Natural killer cell treated with Interleukin-12 subunit alpha and Interleukin-12 subunit beta and Interleukin-15 and Interleukin-18, amount 100 ng/mL, for 72 hours (primary cell): ENCODE measurements at regions not wholly inside any gene's neighbourhood (a gene's known extent, or its start where the extent isn't known, plus 50 kb on each side); places are given as distances from the start of the nearest gene placed in this dataset.
"Not testable (repeated sequence)": the region's sequence is repeated elsewhere in the genome, so short reads cannot be mapped to it uniquely, and the experiment has no call there.

ENCODE experiments used
- ATAC-seq, 2 donors: fragments of 150-1000 bp; cut with Tn5 transposase in 1 of 2; sonication (Bioruptor Pico), chemical (Tn5 transposase) in 1 of 2; 2 replicates each; pipeline ENCODE4 v1.10.0; 2021
- DNase-seq: peaks from one replicate; pipeline ENCODE4 v3.0.0; 2022; ENCODE audit warnings: low spot score
- H3K27ac Mint-ChIP-seq, 2 donors: 1 replicate in 1 of 2; 2 replicates in 1 of 2; pipeline ENCODE4 v1.8.0; 2022; ENCODE audit warnings: mixed read lengths in 2 of 2, mild to moderate bottlenecking in 1 of 2, moderate library complexity in 1 of 2
- H3K27me3 Mint-ChIP-seq, 2 donors: 1 replicate in 1 of 2; 2 replicates in 1 of 2; pipeline ENCODE4 v1.8.0; 2022; ENCODE audit warnings: mixed read lengths in 2 of 2
- H3K36me3 Mint-ChIP-seq: one replicate; pipeline ENCODE4 v1.8.0; 2022; ENCODE audit warnings: mixed read lengths
- H3K4me1 Mint-ChIP-seq, 2 donors: 1 replicate in 1 of 2; 2 replicates in 1 of 2; pipeline ENCODE4 v1.8.0; 2022; ENCODE audit warnings: low read depth in 2 of 2, mixed read lengths in 2 of 2, mild to moderate bottlenecking in 1 of 2
- H3K4me3 Mint-ChIP-seq: one replicate; pipeline ENCODE4 v1.8.0; 2022; ENCODE audit warnings: mixed read lengths
- H3K9me3 Mint-ChIP-seq: 2 replicates; pipeline ENCODE4 v1.8.0; 2022; ENCODE audit warnings: mixed read lengths

DNA sequence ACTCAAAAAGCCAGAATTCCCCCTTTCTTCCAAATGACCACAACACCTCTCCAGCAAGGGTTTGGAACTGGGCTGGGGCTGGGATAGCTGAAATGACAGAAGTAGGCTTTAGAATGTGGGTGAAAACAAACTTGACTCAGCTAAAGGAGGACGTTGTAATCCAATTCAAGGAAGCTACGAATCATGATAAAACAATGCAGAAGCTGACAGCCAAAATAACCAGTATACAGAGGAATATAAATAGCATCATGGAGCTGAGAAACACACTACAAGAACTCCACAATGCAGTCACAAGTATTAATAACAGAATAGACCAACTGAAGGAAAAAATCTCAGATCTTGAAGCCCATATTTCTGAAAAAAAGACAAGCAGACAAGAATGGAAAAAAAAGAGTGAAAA lies 95.8 kb upstream of the TET2 start:
- Mint-ChIP-seq H3K4me1 (no peaks in the 10 kb centered on the region), H3K27me3 (peaks cover 0 to 7% of the 10 kb centered on the region in 2 donors), H3K36me3 (peaks cover 17% of the 10 kb centered on the region), H3K4me3 (no peak overlapping the region), H3K27ac (no peak overlapping the region), H3K9me3 (peaks cover 10% of the 10 kb centered on the region)
- ATAC-seq: no peak
- no peak for DNase-seq

DNA sequence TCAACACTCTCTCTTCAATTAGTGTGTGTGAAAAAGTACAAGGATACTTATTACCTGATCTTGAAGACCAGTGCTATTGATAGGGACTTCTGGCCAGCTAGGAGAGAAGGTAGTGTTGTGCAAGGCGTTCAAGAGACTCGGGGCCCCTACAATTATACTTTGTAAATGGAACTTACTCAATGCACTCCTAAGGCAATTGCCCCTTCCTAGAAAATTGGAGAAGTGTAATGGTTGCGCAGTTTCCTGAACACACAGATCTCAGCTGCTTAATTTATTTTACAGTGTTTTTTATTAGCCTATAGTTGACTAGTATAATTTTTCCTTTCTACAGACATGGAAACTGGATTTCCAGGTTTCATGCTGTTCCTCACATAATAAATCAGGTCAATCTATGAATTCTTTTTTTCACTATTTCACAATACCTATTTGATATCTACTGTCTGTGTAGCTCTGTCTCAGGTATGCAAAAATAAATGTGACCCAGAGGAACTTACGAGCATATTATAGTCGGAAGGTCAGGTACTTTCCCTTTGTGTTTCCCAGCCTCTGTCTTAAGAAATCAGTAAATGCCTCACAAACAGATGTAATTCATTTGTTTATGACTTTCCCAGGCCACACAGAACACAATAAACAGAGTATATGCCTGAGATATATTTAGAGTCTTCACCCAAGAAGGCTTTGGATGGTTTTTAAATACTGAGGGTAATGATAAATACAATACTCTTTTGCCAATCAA lies 89.1 kb upstream of the TET2 start:
- ATAC-seq (no peak), DNase-seq (no peak)
- peaks cover 5% of the 10 kb centered on the region for H3K36me3 Mint-ChIP-seq
- H3K4me1 Mint-ChIP-seq: peaks cover 30 to 34% of the 10 kb centered on the region in 2 donors
- H3K27ac Mint-ChIP-seq: peak overlapping the region; percentile 9 to 38
- H3K4me3 Mint-ChIP-seq: peak overlapping the region; percentile 12
- H3K9me3 Mint-ChIP-seq: peaks cover 5% of the 10 kb centered on the region
- peaks cover 0 to 4% of the 10 kb centered on the region in 2 donors for H3K27me3 Mint-ChIP-seq

DNA sequence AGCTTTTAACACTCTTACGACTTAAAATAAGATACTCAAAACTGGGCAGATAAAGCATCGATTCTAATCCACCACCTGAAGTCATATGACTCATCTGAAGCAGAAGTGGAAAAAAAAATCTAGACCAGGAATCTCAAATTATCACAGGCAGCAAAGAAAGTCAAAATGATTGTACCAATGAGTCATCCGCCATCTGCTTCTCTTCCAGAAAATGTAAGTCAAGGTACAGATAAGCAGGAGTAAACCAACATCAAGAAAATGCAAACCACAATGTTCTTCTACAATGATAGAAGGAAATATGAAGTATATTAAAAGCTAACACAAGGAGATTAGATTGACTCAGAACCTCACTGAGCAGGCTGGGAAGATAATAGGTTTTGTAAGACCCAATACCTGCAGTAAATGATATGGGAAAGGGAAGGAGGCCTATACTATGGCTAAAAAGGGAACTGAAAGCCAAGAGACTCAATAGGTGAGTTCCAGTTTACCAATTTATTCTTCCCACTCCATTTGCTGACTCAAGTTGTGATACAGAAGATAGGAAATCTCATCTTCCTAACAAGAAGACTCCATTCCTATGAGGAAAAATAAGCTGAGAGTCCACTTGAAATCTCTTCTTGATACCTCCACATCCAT lies 88.4 kb upstream of the TET2 start:
- Mint-ChIP-seq H3K27ac (peak overlapping the region; percentile 9 to 38), H3K27me3 (no peaks in the 10 kb centered on the region), H3K36me3 (no peaks in the 10 kb centered on the region), H3K4me3 (peak overlapping the region; percentile 12), H3K4me1 (peaks cover 30 to 38% of the 10 kb centered on the region in 2 donors), H3K9me3 (no peaks in the 10 kb centered on the region)
- ATAC-seq: no peak
- no peak for DNase-seq

DNA sequence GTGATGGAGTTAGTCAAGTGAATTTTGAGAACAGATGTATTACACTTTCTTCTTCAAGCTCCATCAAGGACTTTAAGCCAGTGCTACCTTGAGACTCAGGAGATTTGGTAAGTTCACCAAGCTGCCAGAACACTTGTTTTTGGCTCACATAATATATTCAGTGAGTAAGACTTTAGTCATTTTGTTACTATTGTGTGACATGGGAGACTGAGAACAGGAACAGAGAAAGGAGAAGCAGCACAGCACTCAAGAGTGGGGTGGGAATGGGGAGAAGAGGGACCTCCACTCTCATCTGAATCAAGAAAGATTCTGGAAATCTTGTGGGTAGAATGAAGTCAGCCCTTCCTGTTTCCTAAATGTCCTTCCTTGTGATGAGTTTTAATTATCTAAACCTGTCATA lies 87.3 kb upstream of the TET2 start:
- H3K4me1 Mint-ChIP-seq: peaks cover 36 to 44% of the 10 kb centered on the region in 2 donors
- H3K36me3 Mint-ChIP-seq: no peaks in the 10 kb centered on the region
- peak overlapping the region; percentile 38 to 85 for H3K27ac Mint-ChIP-seq
- H3K9me3 Mint-ChIP-seq: no peaks in the 10 kb centered on the region
- H3K4me3 Mint-ChIP-seq: peak overlapping the region; percentile 4
- H3K27me3 Mint-ChIP-seq: no peaks in the 10 kb centered on the region
- no peak for DNase-seq
- peak in 1 of 2 donors; percentile 55 for ATAC-seq

DNA sequence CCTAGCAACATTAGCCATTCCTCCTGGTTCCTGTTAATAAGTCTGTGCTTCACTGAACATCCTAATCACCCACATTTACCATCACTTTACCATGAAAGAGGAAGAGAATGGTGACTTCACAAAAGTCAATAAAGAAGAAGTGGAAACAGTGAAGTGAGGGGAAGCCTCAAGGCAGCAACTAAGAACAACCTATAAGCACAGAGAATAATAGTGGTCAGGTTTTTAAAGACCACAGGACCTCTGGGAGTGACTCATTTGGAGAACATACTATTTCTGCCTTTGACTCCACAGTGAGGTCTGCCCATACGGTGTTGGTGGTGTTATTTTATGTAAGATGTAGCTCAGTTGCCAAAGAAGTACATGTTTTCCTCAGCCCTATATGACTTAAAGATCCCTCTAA lies 86.0 kb upstream of the TET2 start:
- peak overlapping the region; percentile 83 for H3K4me3 Mint-ChIP-seq
- DNase-seq (no peak), ATAC-seq (peak; percentile 91)
- peak overlapping the region; percentile 85 to 87 for H3K27ac Mint-ChIP-seq
- H3K4me1 Mint-ChIP-seq: peaks cover 38 to 44% of the 10 kb centered on the region in 2 donors
- no peaks in the 10 kb centered on the region for H3K9me3 Mint-ChIP-seq
- H3K36me3 Mint-ChIP-seq: no peaks in the 10 kb centered on the region
- no peaks in the 10 kb centered on the region for H3K27me3 Mint-ChIP-seq

DNA sequence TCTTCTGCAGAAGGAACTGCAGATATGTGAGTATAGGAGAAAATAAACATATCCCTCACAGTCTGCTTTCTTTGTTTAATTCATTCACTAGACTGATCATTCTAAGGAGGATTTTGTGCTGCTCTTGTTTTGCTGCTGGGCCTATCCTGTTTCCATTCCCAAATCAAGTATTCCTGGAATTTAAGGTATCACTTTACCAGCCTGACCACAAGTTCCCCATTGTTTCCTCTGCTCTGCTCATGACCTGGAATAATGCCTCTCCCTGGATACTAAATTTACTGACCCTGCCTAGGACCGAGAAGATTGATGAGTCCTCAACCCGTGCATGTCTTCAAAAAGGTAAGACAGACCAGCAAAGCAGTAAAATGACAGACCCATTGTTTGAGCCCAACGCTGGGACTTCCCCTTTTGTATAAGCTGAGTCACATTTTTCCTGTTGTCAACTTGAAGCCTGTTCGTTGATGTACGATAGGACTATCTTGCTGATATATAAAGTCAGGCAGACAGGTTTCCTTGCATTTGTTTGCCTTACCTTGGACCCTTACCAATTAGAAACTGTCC lies 85.5 kb upstream of the TET2 start:
- H3K4me3 Mint-ChIP-seq: peak overlapping the region; percentile 83
- no peak for DNase-seq

DNA sequence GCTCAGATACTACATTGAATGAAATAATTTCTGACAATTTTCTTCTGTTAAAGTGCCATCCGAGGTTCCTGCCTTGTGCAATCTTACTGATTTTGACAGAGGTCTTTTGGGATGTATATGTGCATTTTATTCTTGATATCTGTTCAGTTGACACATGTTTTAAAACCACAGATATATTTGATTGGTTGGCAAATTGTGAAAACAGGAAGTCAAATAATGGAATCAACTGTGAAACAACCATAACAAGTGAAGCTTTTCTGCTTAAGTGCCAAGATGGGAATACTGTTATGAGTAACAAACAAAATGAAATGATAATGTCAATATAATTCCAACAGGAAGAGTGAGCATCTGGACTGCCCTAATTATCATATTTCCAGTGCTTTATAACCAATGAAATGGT lies 84.9 kb upstream of the TET2 start:
- H3K4me3 Mint-ChIP-seq: peak overlapping the region; percentile 83
- peaks cover 38 to 44% of the 10 kb centered on the region in 2 donors for H3K4me1 Mint-ChIP-seq
- H3K27ac Mint-ChIP-seq: peak overlapping the region; percentile 85 to 87
- H3K27me3 Mint-ChIP-seq: no peaks in the 10 kb centered on the region
- no peak for DNase-seq
- H3K36me3 Mint-ChIP-seq: no peaks in the 10 kb centered on the region
- H3K9me3 Mint-ChIP-seq: no peaks in the 10 kb centered on the region
- ATAC-seq: no peak

More for the DNA sequence above, 85.5 kb upstream of the TET2 start:
- no peaks in the 10 kb centered on the region for H3K27me3 Mint-ChIP-seq
- peak overlapping the region; percentile 85 to 87 for H3K27ac Mint-ChIP-seq
- ATAC-seq: peak; percentile 68 to 73
- no peaks in the 10 kb centered on the region for H3K9me3 Mint-ChIP-seq
- no peaks in the 10 kb centered on the region for H3K36me3 Mint-ChIP-seq
- peaks cover 38 to 44% of the 10 kb centered on the region in 2 donors for H3K4me1 Mint-ChIP-seq

DNA sequence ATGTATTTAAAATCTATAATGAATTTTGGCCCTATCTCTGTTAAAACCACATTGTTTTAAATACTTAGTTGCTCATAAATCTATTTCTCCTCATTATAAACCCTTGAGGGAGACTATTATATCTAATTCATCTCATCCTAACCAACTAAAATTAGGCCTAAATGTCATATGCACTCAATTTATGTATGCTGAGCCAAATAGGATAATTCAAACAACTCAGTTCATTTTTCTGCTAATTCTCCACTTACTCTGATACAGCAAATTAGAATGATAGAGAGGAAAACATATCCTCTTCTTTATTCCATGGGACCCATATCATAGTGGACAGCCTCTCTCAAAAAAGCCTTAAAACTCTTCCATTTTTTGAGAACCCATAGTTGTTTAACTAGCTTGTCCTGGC lies 80.3 kb upstream of the TET2 start:
- no peak for DNase-seq
- no peak for ATAC-seq
- H3K27ac Mint-ChIP-seq: no peak overlapping the region
- no peaks in the 10 kb centered on the region for H3K9me3 Mint-ChIP-seq
- peaks cover 4 to 5% of the 10 kb centered on the region in 2 donors for H3K27me3 Mint-ChIP-seq
- no peaks in the 10 kb centered on the region for H3K36me3 Mint-ChIP-seq
- no peak overlapping the region for H3K4me3 Mint-ChIP-seq
- peaks cover 13 to 17% of the 10 kb centered on the region in 2 donors for H3K4me1 Mint-ChIP-seq

DNA sequence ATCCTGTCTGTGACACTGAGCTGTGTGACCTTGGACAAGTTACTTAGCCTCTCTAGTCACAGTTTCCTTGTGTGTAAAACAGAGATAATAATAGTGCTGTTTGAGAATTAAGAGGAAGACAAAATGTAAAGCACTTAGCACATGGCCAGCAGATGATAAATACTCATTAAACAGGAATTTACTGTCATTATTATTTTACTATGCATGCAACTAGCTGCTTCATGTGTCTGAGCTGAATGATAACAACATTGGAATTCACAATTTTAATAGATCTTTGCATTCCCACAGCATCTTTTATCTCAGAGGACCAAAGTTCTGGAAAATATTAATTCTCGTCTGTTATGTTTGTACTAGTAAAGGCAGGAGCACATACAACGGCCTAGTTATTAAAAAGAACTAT lies 79.2 kb upstream of the TET2 start:
- no peak overlapping the region for H3K4me3 Mint-ChIP-seq
- H3K27me3 Mint-ChIP-seq: peaks cover 4 to 5% of the 10 kb centered on the region in 2 donors
- no peaks in the 10 kb centered on the region for H3K9me3 Mint-ChIP-seq
- ATAC-seq (no peak), DNase-seq (no peak)
- peaks cover 8 to 10% of the 10 kb centered on the region in 2 donors for H3K4me1 Mint-ChIP-seq
- H3K36me3 Mint-ChIP-seq: no peaks in the 10 kb centered on the region
- no peak overlapping the region for H3K27ac Mint-ChIP-seq

DNA sequence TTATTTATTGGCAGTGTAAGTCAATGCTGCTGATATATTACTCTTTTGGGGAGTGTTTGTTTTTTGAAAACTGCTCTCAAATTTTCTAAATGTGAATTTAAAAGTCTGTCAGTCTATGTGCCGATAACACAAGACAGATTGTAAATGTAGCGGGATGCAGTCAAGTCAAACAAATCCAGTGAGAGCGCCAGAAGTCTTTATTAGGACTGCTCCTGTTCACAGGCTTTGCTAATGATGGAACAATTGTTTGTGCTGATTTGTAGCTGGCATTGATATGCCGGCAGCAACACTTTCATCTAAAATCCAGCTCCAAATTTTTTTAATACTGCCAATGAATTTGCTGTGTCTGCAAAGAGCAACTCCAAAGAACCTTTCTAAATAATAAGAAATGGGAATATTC lies 78.7 kb upstream of the TET2 start:
- Mint-ChIP-seq H3K27me3 (peaks cover 4 to 5% of the 10 kb centered on the region in 2 donors), H3K4me1 (peaks cover 8 to 10% of the 10 kb centered on the region in 2 donors), H3K9me3 (no peaks in the 10 kb centered on the region), H3K27ac (no peak overlapping the region), H3K4me3 (no peak overlapping the region), H3K36me3 (no peaks in the 10 kb centered on the region)
- no peak for ATAC-seq
- DNase-seq: no peak

DNA sequence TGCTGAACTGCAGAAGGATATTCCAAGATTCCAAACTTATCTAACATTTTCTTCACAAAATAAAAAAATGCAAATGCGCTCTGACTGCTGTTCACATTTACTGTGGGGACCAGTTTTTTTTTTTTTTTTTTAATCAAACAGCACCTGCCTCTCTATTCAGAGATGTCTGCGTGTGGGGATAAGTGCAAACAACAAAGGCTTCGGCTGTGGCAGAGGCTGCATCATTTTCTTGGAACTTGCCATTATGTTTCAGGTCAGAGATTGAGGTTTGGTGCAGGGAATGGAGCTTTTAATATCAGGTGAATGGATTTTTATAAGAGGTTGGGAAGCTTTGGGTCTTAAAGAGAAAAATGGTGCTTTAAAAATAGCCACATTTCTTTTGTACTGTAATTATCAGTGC lies 78.2 kb upstream of the TET2 start:
- H3K4me1 Mint-ChIP-seq: peaks cover 5 to 8% of the 10 kb centered on the region in 2 donors
- H3K9me3 Mint-ChIP-seq: no peaks in the 10 kb centered on the region
- DNase-seq (no peak), ATAC-seq (no peak)
- no peaks in the 10 kb centered on the region for H3K36me3 Mint-ChIP-seq
- H3K27ac Mint-ChIP-seq: no peak overlapping the region
- H3K4me3 Mint-ChIP-seq: no peak overlapping the region
- peaks cover 4 to 5% of the 10 kb centered on the region in 2 donors for H3K27me3 Mint-ChIP-seq

DNA sequence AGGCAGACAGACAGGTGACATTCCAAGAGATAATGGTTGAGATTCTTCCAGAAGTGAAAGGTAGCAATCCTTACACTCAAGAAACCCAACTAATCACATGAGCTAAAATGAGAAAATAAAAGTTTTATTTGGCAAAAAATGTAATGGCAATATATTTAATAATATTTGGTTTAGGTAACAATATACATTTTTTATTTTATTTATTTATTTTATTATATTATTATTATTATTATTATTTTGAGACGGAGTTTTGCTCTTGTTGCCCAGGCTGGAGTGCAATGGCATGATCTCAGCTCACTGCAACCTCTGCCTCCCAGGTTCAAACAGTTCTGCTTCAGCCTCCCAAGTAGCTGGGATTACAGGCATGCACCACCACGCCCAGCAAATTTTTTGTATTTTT lies 74.6 kb upstream of the TET2 start:
- not testable (repeated sequence) for H3K27me3 Mint-ChIP-seq, ATAC-seq, H3K9me3 Mint-ChIP-seq, H3K4me1 Mint-ChIP-seq, H3K4me3 Mint-ChIP-seq, H3K27ac Mint-ChIP-seq, DNase-seq, H3K36me3 Mint-ChIP-seq

DNA sequence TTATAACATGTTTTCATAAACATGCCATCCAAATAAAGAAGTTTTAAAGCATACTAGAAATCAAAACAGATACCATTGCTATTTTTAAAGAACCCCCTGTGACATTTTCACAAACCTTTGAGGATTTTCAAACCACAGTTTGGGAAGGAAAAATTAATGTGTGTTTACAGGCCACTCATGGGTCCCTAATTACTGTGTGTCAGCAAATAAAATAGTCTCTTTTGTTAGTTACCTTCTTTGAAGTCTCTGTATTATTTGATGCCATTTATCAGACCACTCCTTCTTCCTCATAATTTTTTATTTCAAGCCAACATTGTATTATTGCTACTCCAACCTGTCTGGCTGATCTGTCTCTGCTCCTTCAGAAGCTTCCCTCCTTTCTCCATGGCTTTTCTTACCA lies 72.6 kb upstream of the TET2 start:
- Mint-ChIP-seq H3K9me3 (no peaks in the 10 kb centered on the region), H3K4me1 (no peaks in the 10 kb centered on the region), H3K4me3 (no peak overlapping the region), H3K27me3 (peaks cover 2 to 10% of the 10 kb centered on the region in 2 donors), H3K27ac (no peak overlapping the region), H3K36me3 (peaks cover 4% of the 10 kb centered on the region)
- ATAC-seq (no peak), DNase-seq (no peak)

DNA sequence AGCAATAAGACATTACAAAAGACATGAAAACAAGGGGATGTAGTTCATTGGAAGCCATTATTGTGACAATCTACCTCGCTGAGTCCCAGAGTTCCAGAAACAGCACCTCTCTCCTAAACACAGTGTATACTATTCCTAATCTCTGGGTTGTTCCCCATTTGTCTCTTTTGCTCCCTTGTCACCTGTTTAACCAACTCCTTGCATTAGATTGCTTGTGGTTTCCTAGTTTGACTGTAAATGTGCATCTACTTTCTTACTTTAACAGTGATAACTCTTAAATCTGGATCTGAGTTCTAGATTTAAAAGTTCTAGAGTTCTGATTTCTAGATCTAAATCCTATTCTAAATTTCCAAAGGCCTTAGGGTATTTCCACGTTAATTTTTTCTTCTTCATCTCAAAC lies 71.6 kb upstream of the TET2 start:
- Mint-ChIP-seq H3K4me3 (no peak overlapping the region), H3K4me1 (no peaks in the 10 kb centered on the region), H3K27ac (no peak overlapping the region), H3K36me3 (peaks cover 4% of the 10 kb centered on the region), H3K9me3 (no peaks in the 10 kb centered on the region), H3K27me3 (peaks cover 2 to 10% of the 10 kb centered on the region in 2 donors)
- ATAC-seq: no peak
- DNase-seq: no peak
